Activated T-helper 2 cell treated with anti-CD3 and anti-CD28 coated beads, Interferon-gamma antibody, Interleukin-2, Interleukin-4, amounts not matched to agents 10 μg/mL and 5 μg/mL and 100 μg/mL, durations not matched to agents 14 hours and 24 hours and 36 hours (primary cell): ENCODE measurements at regions not wholly inside any gene's neighbourhood (a gene's known extent, or its start where the extent isn't known, plus 50 kb on each side); places are given as distances from the start of the nearest gene placed in this dataset.
A peak's percentile ranks its signal among the peaks of the same experiment; 100 is the strongest.

Experiments used
- DNase-seq: peaks from one replicate; pipeline ENCODE4 v3.0.0; 2021; ENCODE audit warnings: low spot score
- H3K27ac Mint-ChIP-seq: one replicate; pipeline ENCODE4 v1.8.0; 2021; ENCODE audit warnings: mixed read lengths
- H3K27me3 Mint-ChIP-seq: one replicate; pipeline ENCODE4 v1.8.0; 2021; ENCODE audit warnings: low read depth, mixed read lengths
- H3K36me3 Mint-ChIP-seq: one replicate; pipeline ENCODE4 v1.8.0; 2021; ENCODE audit warnings: low read depth, mixed read lengths
- H3K4me1 Mint-ChIP-seq: one replicate; pipeline ENCODE4 v1.8.0; 2021; ENCODE audit warnings: low read depth, mixed read lengths
- H3K4me3 Mint-ChIP-seq: one replicate; pipeline ENCODE4 v1.8.0; 2021; ENCODE audit warnings: low read depth, mild to moderate bottlenecking, moderate library complexity, mixed read lengths
- H3K9me3 Mint-ChIP-seq: one replicate; pipeline ENCODE4 v1.8.0; 2021; ENCODE audit warnings: mixed read lengths
- intact Hi-C: fragments of 100-400 bp; cut with micrococcal nuclease; formaldehyde crosslinking; loops from one replicate; pipeline ENCODE4 v1.15.1; 2023

GRCh38 chr6:97669191-97670031 is 386.4 kb upstream of the MMS22L start:
- H3K27ac Mint-ChIP-seq, result no peak overlapping the region
- H3K27me3 Mint-ChIP-seq, result peaks cover 8% of the 10 kb centered on the region

GRCh38 chr6:97674802-97675201 is 391.8 kb upstream of the MMS22L start:
- Mint-ChIP-seq H3K4me1 (no peaks in the 10 kb centered on the region), H3K27me3 (peaks cover 6% of the 10 kb centered on the region), H3K9me3 (no peaks in the 10 kb centered on the region), H3K4me3 (no peak overlapping the region), H3K36me3 (no peaks in the 10 kb centered on the region), H3K27ac (no peak overlapping the region)
- no peak for DNase-seq
- intact Hi-C loops, result no loop called here

More at GRCh38 chr6:97669191-97670031, 386.4 kb upstream of the MMS22L start:
- Mint-ChIP-seq H3K9me3 (no peaks in the 10 kb centered on the region), H3K36me3 (no peaks in the 10 kb centered on the region), H3K4me3 (no peak overlapping the region), H3K4me1 (peaks cover 6% of the 10 kb centered on the region)
- intact Hi-C loops, result loop anchor here (5.0 kb wide), 1 partner anchor 458 kb away; no protein-coding TSS in a partner anchor
- peak; percentile 14 for DNase-seq

GRCh38 chr6:97677626-97678025 is 394.6 kb upstream of the MMS22L start:
- Mint-ChIP-seq H3K4me1 (no peaks in the 10 kb centered on the region), H3K36me3 (no peaks in the 10 kb centered on the region), H3K9me3 (no peaks in the 10 kb centered on the region), H3K4me3 (no peak overlapping the region), H3K27me3 (peaks cover 1% of the 10 kb centered on the region), H3K27ac (no peak overlapping the region)
- intact Hi-C loops, result no loop called here
- no peak for DNase-seq

GRCh38 chr6:97687916-97688315 is 404.9 kb upstream of the MMS22L start:
- H3K27ac Mint-ChIP-seq, result no peak overlapping the region
- intact Hi-C loops, result no loop called here
- no peak overlapping the region for H3K4me3 Mint-ChIP-seq
- H3K4me1 Mint-ChIP-seq, result no peaks in the 10 kb centered on the region
- DNase-seq, result no peak
- no peaks in the 10 kb centered on the region for H3K36me3 Mint-ChIP-seq
- no peaks in the 10 kb centered on the region for H3K27me3 Mint-ChIP-seq
- no peaks in the 10 kb centered on the region for H3K9me3 Mint-ChIP-seq

GRCh38 chr6:97689078-97689754 is 406.2 kb upstream of the MMS22L start:
- intact Hi-C loops, result no loop called here
- no peak overlapping the region for H3K27ac Mint-ChIP-seq

GRCh38 chr6:97697456-97697855 is 414.4 kb upstream of the MMS22L start:
- Mint-ChIP-seq H3K27ac (no peak overlapping the region), H3K4me1 (no peaks in the 10 kb centered on the region), H3K27me3 (no peaks in the 10 kb centered on the region), H3K9me3 (no peaks in the 10 kb centered on the region), H3K4me3 (no peak overlapping the region), H3K36me3 (no peaks in the 10 kb centered on the region)
- no peak for DNase-seq
- intact Hi-C loops, result no loop called here

More at GRCh38 chr6:97689078-97689754, 406.2 kb upstream of the MMS22L start:
- Mint-ChIP-seq H3K4me3 (no peak overlapping the region), H3K4me1 (no peaks in the 10 kb centered on the region), H3K9me3 (no peaks in the 10 kb centered on the region), H3K27me3 (no peaks in the 10 kb centered on the region), H3K36me3 (no peaks in the 10 kb centered on the region)
- DNase-seq, result no peak

GRCh38 chr6:97701801-97702200 is 418.8 kb upstream of the MMS22L start:
- Mint-ChIP-seq H3K4me3 (no peak overlapping the region), H3K4me1 (no peaks in the 10 kb centered on the region), H3K27ac (no peak overlapping the region), H3K36me3 (no peaks in the 10 kb centered on the region), H3K9me3 (no peaks in the 10 kb centered on the region), H3K27me3 (no peaks in the 10 kb centered on the region)
- no peak for DNase-seq
- intact Hi-C loops, result no loop called here

- no peak overlapping the region for H3K4me3 Mint-ChIP-seq
- H3K9me3 Mint-ChIP-seq, result no peaks in the 10 kb centered on the region
- no peak overlapping the region for H3K27ac Mint-ChIP-seq
- intact Hi-C loops, result no loop called here
- DNase-seq, result no peak
- H3K4me1 Mint-ChIP-seq, result no peaks in the 10 kb centered on the region
- no peaks in the 10 kb centered on the region for H3K27me3 Mint-ChIP-seq
- H3K36me3 Mint-ChIP-seq, result no peaks in the 10 kb centered on the region
Measured at GRCh38 chr6:97702248-97702647, 419.2 kb upstream of the MMS22L start.

- Mint-ChIP-seq H3K36me3 (no peaks in the 10 kb centered on the region), H3K27me3 (no peaks in the 10 kb centered on the region)
- intact Hi-C loops, result no loop called here
Measured at GRCh38 chr6:97703661-97704060, 420.6 kb upstream of the MMS22L start.

GRCh38 chr6:97705568-97705967 is 422.6 kb upstream of the MMS22L start:
- Mint-ChIP-seq H3K27me3 (no peaks in the 10 kb centered on the region), H3K4me1 (no peaks in the 10 kb centered on the region), H3K9me3 (no peaks in the 10 kb centered on the region), H3K36me3 (no peaks in the 10 kb centered on the region), H3K27ac (no peak overlapping the region), H3K4me3 (no peak overlapping the region)
- DNase-seq, result no peak
- intact Hi-C loops, result no loop called here

More at GRCh38 chr6:97703661-97704060, 420.6 kb upstream of the MMS22L start:
- Mint-ChIP-seq H3K27ac (no peak overlapping the region), H3K4me1 (no peaks in the 10 kb centered on the region), H3K9me3 (no peaks in the 10 kb centered on the region), H3K4me3 (no peak overlapping the region)
- no peak for DNase-seq

GRCh38 chr6:97712751-97713150 is 429.7 kb upstream of the MMS22L start:
- Mint-ChIP-seq H3K27ac (no peak overlapping the region), H3K4me1 (no peaks in the 10 kb centered on the region), H3K4me3 (no peak overlapping the region), H3K27me3 (no peaks in the 10 kb centered on the region), H3K36me3 (no peaks in the 10 kb centered on the region), H3K9me3 (no peaks in the 10 kb centered on the region)
- DNase-seq, result no peak
- intact Hi-C loops, result no loop called here

GRCh38 chr6:97714772-97715171 is 431.8 kb upstream of the MMS22L start:
- no peaks in the 10 kb centered on the region for H3K27me3 Mint-ChIP-seq
- no peaks in the 10 kb centered on the region for H3K9me3 Mint-ChIP-seq
- H3K4me3 Mint-ChIP-seq, result no peak overlapping the region
- H3K27ac Mint-ChIP-seq, result no peak overlapping the region
- DNase-seq, result no peak
- intact Hi-C loops, result no loop called here
- H3K4me1 Mint-ChIP-seq, result no peaks in the 10 kb centered on the region
- no peaks in the 10 kb centered on the region for H3K36me3 Mint-ChIP-seq

- no peak for DNase-seq
- no peaks in the 10 kb centered on the region for H3K9me3 Mint-ChIP-seq
- intact Hi-C loops, result no loop called here
- no peak overlapping the region for H3K27ac Mint-ChIP-seq
- H3K4me1 Mint-ChIP-seq, result no peaks in the 10 kb centered on the region
- no peak overlapping the region for H3K4me3 Mint-ChIP-seq
- H3K27me3 Mint-ChIP-seq, result no peaks in the 10 kb centered on the region
- no peaks in the 10 kb centered on the region for H3K36me3 Mint-ChIP-seq
Measured at GRCh38 chr6:97717086-97717485, 434.1 kb upstream of the MMS22L start.
